ENCODE measurements at regions not wholly inside any gene's neighbourhood (a gene's known extent, or its start where the extent isn't known, plus 50 kb on each side); places are given as distances from the start of the nearest gene placed in this dataset.

DNA sequence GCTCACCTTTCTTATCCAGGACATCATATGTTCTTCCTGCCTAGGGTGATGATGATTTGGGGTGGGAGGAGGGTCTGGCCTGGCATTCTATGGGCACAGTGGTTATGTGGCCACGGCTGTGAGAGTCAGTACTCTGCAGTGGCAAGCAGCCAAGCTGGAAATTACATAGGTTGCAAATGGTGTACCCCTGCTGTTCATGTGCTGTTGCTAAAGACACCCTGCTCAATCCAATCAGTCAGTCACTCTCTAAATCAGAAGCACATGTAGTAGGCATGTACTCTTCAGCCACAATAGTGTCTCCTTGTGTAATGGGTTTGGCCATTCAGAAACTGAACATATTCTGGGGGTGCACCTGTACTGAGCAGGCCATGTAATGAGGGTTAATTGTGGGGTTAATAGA is 449.1 kb upstream of the ANKRD30A start:
- WGBS, 2 experiments (ENCODE audit: extremely low coverage in 1 of 2, insufficient coverage in 1 of 2, insufficient read length in 1 of 2, insufficient replicate concordance in 2 of 2, low coverage in 1 of 2, low lambda C conversion rate in 2 of 2, missing lambda C conversion rate in 1 of 2), result 88% methylated on average over 1 of the region's 1 CpG; no CpG with 5 or more reads in 1 of the 2 experiments
- Histone ChIP-seq H3K9ac (replicated peaks in 1 of 4; ENCODE audit: extremely low read depth in 1 of 4, low read depth in 3 of 4, low read length in 3 of 4) (no peak overlapping the region), H3K27me3 (replicated peaks in 1 of 4; ENCODE audit: control insufficient read depth in 3 of 4, extremely low read depth in 1 of 4, insufficient read depth in 3 of 4, low read length in 3 of 4) (no peaks in the 10 kb centered on the region), H3K4me3 (ENCODE audit: extremely low read depth in 1 of 4, insufficient read depth in 2 of 4, low read depth in 3 of 4, low read length in 4 of 4) (no peak overlapping the region), H3K56ac (replicated peaks; ENCODE audit: insufficient read length, low read depth, low read length) (no peak overlapping the region), H3K9me3 (ENCODE audit: insufficient read depth in 2 of 2, low read depth in 1 of 2, low read length in 1 of 2) (no peaks in the 10 kb centered on the region), H2AK5ac (ENCODE audit: low read depth, low read length) (no peak overlapping the region), H3K79me1 (ENCODE audit: low read depth, low read length) (no peaks in the 10 kb centered on the region), H3K14ac (ENCODE audit: insufficient read length) (no peak overlapping the region), H4K91ac (replicated peaks; ENCODE audit: insufficient read length, low read length) (no peak overlapping the region), H2BK20ac (ENCODE audit: low read length) (no peak overlapping the region), H2BK12ac (ENCODE audit: low read depth, low read length) (no peak overlapping the region; the same call in 1 of the 2 replicates), H2BK15ac (ENCODE audit: low read length) (no peak overlapping the region), H3K23me2 (ENCODE audit: low read depth, low read length) (no peaks in the 10 kb centered on the region), H3K4ac (replicated peaks; ENCODE audit: insufficient read length, low read depth, low read length) (no peak overlapping the region), H3K36me3 (ENCODE audit: control insufficient read depth in 2 of 4, insufficient read depth in 4 of 4, low read length in 3 of 4) (no peaks in the 10 kb centered on the region), H3K18ac (ENCODE audit: extremely low read depth, low read length) (no peak overlapping the region), H4K20me1 (replicated peaks in 1 of 2; ENCODE audit: control insufficient read depth in 1 of 2, insufficient read depth in 2 of 2, low read length in 2 of 2) (no peaks in the 10 kb centered on the region), H3K27ac (ENCODE audit: low read depth, low read length) (no peak overlapping the region), H2BK5ac (ENCODE audit: low read depth, low read length) (no peak overlapping the region), H2AFZ (ENCODE audit: low read length) (no peak overlapping the region), H4K5ac (ENCODE audit: insufficient read length, low read depth, low read length) (no peak overlapping the region), H4K8ac (ENCODE audit: extremely low read depth, insufficient read depth, low read length) (no peak overlapping the region), H3K79me2 (ENCODE audit: control insufficient read depth in 1 of 2, insufficient read depth in 2 of 2, low read length in 2 of 2) (no peaks in the 10 kb centered on the region), H3K4me1 (replicated peaks in 1 of 4; ENCODE audit: control insufficient read depth in 3 of 4, insufficient read depth in 4 of 4, low read length in 3 of 4) (no peaks in the 10 kb centered on the region), H3K23ac (ENCODE audit: insufficient read length) (no peak overlapping the region), H2BK120ac (replicated peaks; ENCODE audit: low read depth, low read length) (no peak overlapping the region), H3K4me2 (ENCODE audit: insufficient read depth in 1 of 2, low read depth in 2 of 2, low read length in 2 of 2) (no peak overlapping the region)
- POLR2A ChIA-PET (ENCODE audit: partially characterized antibody), result no interaction called here
- CTCF ChIA-PET (ENCODE audit: partially characterized antibody), result interaction anchor here (0.6 kb wide), 1 partner anchor 38 kb away, joined by 3 read pairs; no protein-coding TSS in a partner anchor
- no peak for DNase-seq (ENCODE audit: low read depth in 1 of 2, low spot score in 2 of 2)
- no peak for FAIRE-seq
- TF ChIP-seq SIN3A (conservative IDR thresholded peaks at IDR 0.05 in 1 of 2, IDR thresholded peaks at IDR 0.05 in 1 of 2; ENCODE audit: low read depth in 1 of 2, low read length in 2 of 2) (no peak), NRF1 (IDR thresholded peaks at IDR 0.05; ENCODE audit: low read depth, low read length) (no peak), KDM1A (IDR thresholded peaks at IDR 0.05; ENCODE audit: borderline replicate concordance, low read length) (no peak), SAP30 (IDR thresholded peaks at IDR 0.05; ENCODE audit: insufficient read depth, insufficient replicate concordance, low read length) (no peak), CEBPB (IDR thresholded peaks at IDR 0.05; ENCODE audit: low read depth, low read length) (no peak), TCF12 (IDR thresholded peaks at IDR 0.05; ENCODE audit: low read depth, low read length) (no peak), TEAD4 (IDR thresholded peaks at IDR 0.05; ENCODE audit: low read depth, low read length) (no peak), GTF2F1 (IDR thresholded peaks at IDR 0.05; ENCODE audit: borderline replicate concordance, low read depth, low read length) (no peak), MAFK (IDR thresholded peaks at IDR 0.05; ENCODE audit: low read depth, low read length) (no peak), SIRT6 (IDR thresholded peaks at IDR 0.05; ENCODE audit: low read length) (no peak), PHF8 (conservative IDR thresholded peaks at IDR 0.05; ENCODE audit: low read depth, low read length) (no peak), EGR1 (IDR thresholded peaks at IDR 0.05; ENCODE audit: borderline replicate concordance, low read depth, low read length) (no peak), CREB1 (IDR thresholded peaks at IDR 0.05) (no peak), ASH2L (IDR thresholded peaks at IDR 0.05; ENCODE audit: low read length) (no peak)
- TF ChIP-seq, protein P1, sequence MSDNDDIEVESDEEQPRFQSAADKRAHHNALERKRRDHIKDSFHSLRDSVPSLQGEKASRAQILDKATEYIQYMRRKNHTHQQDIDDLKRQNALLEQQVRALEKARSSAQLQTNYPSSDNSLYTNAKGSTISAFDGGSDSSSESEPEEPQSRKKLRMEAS (IDR thresholded peaks at IDR 0.05), result no peak
